ENCODE measurements at regions not wholly inside any gene's neighbourhood (a gene's known extent, or its start where the extent isn't known, plus 50 kb on each side); places are given as distances from the start of the nearest gene placed in this dataset.

DNA sequence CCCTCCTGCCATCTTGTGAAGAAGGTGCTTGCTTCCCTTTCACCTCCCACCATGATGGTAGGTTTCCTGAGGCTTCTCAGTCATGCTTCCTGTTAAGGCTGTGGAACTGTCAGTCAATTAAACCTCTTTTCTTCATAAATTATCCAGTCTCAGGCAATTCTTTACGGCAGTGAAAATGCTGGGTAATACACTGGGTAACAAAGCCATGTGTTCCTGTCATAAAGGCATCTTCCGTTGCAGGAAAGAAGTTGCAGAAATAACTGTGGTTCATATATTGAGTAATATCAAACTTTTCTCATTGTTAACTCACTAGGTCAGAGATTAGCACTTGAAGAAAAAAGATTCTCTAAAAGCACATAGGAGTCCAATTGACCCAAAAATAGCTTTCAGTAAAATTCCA is 163.9 kb upstream of the HNMT start:
- no peak for TF ChIP-seq POLR2A (IDR thresholded peaks at IDR 0.05)
- TF ChIP-seq CTCF (IDR thresholded peaks at IDR 0.05), result no peak

Data from right lobe of liver (tissue), 4 donors.